Gastrocnemius medialis (tissue), 4 donors: ENCODE measurements at regions not wholly inside any gene's neighbourhood (a gene's known extent, or its start where the extent isn't known, plus 50 kb on each side); places are given as distances from the start of the nearest gene placed in this dataset.

Source experiments
- POLR2A ChIP-seq, 2 donors: fragments of 450-650 bp; IDR thresholded peaks; one replicate each; pipeline ENCODE4 v1.6.1; 2017; ENCODE audit warnings: antibody characterized with exemption in 2 of 2, mild to moderate bottlenecking in 2 of 2, moderate library complexity in 2 of 2
- TF ChIP-seq, protein P1 (sequence below), 5 experiments: fragments of 450-650 bp in 3 of 5; fragments of 200-600 bp in 2 of 5; sonication (generic) in 2 of 5; IDR thresholded peaks in 4 of 5; conservative IDR thresholded peaks in 1 of 5; 1 replicate in 4 of 5; 2 replicates in 1 of 5; pipeline ENCODE4 v1.5.1; 2016 to 2019; ENCODE audit warnings: antibody characterized with exemption in 5 of 5, mild to moderate bottlenecking in 3 of 5, moderate library complexity in 3 of 5

DNA sequence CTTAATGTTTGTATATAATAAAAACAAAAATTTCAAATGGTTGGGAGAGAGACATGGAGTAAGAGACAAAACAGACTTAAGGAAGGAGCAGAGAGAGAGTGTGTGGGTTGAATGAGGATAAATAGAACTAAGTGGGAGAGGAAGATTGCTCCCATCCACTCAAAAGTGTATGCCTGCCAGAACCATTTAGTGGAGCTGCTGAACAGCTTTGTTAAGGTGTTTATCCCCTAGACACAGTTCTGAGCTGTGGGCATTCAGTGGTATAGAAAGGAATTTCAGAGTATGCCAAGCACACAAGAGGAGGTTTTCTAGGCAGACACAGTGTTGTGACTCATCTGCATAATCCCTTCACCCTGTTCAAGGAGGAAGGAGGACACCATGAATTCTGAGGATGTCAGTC lies 508.6 kb upstream of the EPHA5 start:
- no peak for TF ChIP-seq POLR2A (IDR thresholded peaks at IDR 0.05)
- TF ChIP-seq, protein P1, sequence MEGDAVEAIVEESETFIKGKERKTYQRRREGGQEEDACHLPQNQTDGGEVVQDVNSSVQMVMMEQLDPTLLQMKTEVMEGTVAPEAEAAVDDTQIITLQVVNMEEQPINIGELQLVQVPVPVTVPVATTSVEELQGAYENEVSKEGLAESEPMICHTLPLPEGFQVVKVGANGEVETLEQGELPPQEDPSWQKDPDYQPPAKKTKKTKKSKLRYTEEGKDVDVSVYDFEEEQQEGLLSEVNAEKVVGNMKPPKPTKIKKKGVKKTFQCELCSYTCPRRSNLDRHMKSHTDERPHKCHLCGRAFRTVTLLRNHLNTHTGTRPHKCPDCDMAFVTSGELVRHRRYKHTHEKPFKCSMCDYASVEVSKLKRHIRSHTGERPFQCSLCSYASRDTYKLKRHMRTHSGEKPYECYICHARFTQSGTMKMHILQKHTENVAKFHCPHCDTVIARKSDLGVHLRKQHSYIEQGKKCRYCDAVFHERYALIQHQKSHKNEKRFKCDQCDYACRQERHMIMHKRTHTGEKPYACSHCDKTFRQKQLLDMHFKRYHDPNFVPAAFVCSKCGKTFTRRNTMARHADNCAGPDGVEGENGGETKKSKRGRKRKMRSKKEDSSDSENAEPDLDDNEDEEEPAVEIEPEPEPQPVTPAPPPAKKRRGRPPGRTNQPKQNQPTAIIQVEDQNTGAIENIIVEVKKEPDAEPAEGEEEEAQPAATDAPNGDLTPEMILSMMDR (IDR thresholded peaks at IDR 0.05 in 4 of 5, conservative IDR thresholded peaks at IDR 0.05 in 1 of 5) = no peak
